ENCODE measurements at regions not wholly inside any gene's neighbourhood (a gene's known extent, or its start where the extent isn't known, plus 50 kb on each side); places are given as distances from the start of the nearest gene placed in this dataset.

DNA sequence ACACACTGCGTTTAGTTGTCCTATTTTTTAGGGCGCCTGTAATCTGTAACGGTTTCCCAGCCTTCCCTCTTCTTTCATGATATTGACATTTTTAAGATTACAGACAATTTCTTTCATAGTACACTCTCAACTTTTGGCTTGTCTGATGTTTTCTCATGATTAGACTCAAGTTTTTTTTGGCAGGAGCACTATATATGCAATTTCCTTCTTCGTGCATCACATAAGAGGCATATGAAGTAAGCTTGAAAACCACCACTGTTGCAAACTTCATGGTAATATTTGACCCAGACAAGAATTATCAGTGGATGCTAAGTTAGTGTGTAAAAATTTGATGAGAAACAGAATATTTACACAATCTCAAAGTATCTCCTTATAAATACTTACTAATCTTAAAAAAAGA, 119.2 kb upstream of the CMC1 start:
- H3K4me1 ChIP-seq (ENCODE audit: control insufficient read depth in 1 of 2, insufficient read depth in 2 of 2, low read length in 2 of 2): no peaks in the 10 kb centered on the region
- H3K4me3 ChIP-seq (replicated peaks in 1 of 3; ENCODE audit: low read depth in 2 of 3, low read length in 3 of 3): no peak overlapping the region
- H3K27ac Mint-ChIP-seq: no peak overlapping the region
- H2AFZ ChIP-seq (ENCODE audit: insufficient read depth, low read depth, low read length, poor library complexity, severe bottlenecking): no peak overlapping the region
- intact Hi-C loops (cut with micrococcal nuclease): no loop called here
- no peaks in the 10 kb centered on the region for H3K9me3 ChIP-seq (replicated peaks in 1 of 2; ENCODE audit: control insufficient read depth in 1 of 2, insufficient read depth in 1 of 2, low read length in 2 of 2)
- H3K36me3 ChIP-seq (replicated peaks in 1 of 2; ENCODE audit: control insufficient read depth in 1 of 2, insufficient read depth in 2 of 2, low read length in 2 of 2): no peaks in the 10 kb centered on the region
- no peak overlapping the region for H3K4me3 Mint-ChIP-seq
- H3K9ac ChIP-seq (ENCODE audit: insufficient read depth, low read length, poor library complexity, severe bottlenecking): no peak overlapping the region
- H3K27me3 ChIP-seq (ENCODE audit: control insufficient read depth in 2 of 2, insufficient read depth in 2 of 2, low read length in 2 of 2): no peaks in the 10 kb centered on the region
- 80% methylated on average over 2 of the region's 4 CpGs for WGBS (ENCODE audit: insufficient coverage)
- H3K4me1 Mint-ChIP-seq: no peaks in the 10 kb centered on the region
- no peak overlapping the region for H3K4me2 ChIP-seq (replicated peaks; ENCODE audit: extremely low read depth, low read length, poor library complexity, severe bottlenecking)
- DNase-seq: no peak
- H3K9me3 Mint-ChIP-seq: peaks cover 0 to 2% (median 0%) of the 10 kb centered on the region in 7 donors
- TF ChIP-seq, protein P1, sequence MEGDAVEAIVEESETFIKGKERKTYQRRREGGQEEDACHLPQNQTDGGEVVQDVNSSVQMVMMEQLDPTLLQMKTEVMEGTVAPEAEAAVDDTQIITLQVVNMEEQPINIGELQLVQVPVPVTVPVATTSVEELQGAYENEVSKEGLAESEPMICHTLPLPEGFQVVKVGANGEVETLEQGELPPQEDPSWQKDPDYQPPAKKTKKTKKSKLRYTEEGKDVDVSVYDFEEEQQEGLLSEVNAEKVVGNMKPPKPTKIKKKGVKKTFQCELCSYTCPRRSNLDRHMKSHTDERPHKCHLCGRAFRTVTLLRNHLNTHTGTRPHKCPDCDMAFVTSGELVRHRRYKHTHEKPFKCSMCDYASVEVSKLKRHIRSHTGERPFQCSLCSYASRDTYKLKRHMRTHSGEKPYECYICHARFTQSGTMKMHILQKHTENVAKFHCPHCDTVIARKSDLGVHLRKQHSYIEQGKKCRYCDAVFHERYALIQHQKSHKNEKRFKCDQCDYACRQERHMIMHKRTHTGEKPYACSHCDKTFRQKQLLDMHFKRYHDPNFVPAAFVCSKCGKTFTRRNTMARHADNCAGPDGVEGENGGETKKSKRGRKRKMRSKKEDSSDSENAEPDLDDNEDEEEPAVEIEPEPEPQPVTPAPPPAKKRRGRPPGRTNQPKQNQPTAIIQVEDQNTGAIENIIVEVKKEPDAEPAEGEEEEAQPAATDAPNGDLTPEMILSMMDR (IDR thresholded peaks at IDR 0.05): no peak
- H4K20me1 ChIP-seq (ENCODE audit: insufficient read depth, low read length): no peaks in the 10 kb centered on the region
- H3K27ac ChIP-seq (ENCODE audit: low read depth in 1 of 2, low read length in 2 of 2): no peak overlapping the region
- no peaks in the 10 kb centered on the region for H3K36me3 Mint-ChIP-seq
- H3K79me2 ChIP-seq (ENCODE audit: insufficient read depth, low read length): no peaks in the 10 kb centered on the region
- H3K27me3 Mint-ChIP-seq (ENCODE audit: low read depth in 3 of 3): peaks cover 0 to 2% (median 2%) of the 10 kb centered on the region in 3 donors

DNA sequence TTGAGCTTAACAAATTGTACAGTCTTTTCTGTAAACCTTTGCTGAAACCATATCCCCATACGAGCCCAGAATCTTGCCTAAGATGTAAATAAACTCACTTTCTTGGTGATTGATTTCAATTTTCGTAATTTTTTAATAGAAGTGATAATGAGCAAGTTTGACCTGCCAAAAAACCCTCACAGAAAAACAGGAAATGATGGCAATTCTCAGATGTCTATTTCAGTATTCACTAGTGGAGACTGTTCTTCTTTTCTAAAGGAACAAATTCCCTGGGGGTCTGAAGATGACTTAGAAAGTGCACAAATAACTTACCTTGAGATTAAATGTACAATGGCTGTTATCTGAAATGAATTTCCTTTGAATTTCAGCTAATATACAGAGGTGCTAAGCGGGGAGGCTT, 116.5 kb upstream of the CMC1 start:
- Histone ChIP-seq H3K79me2 (ENCODE audit: insufficient read depth, low read length) (no peaks in the 10 kb centered on the region), H3K27ac (ENCODE audit: low read depth in 1 of 2, low read length in 2 of 2) (no peak overlapping the region), H3K36me3 (replicated peaks in 1 of 2; ENCODE audit: control insufficient read depth in 1 of 2, insufficient read depth in 2 of 2, low read length in 2 of 2) (no peaks in the 10 kb centered on the region), H3K9ac (ENCODE audit: insufficient read depth, low read length, poor library complexity, severe bottlenecking) (no peak overlapping the region), H3K9me3 (replicated peaks in 1 of 2; ENCODE audit: control insufficient read depth in 1 of 2, insufficient read depth in 1 of 2, low read length in 2 of 2) (no peaks in the 10 kb centered on the region), H3K4me1 (ENCODE audit: control insufficient read depth in 1 of 2, insufficient read depth in 2 of 2, low read length in 2 of 2) (no peaks in the 10 kb centered on the region), H3K27me3 (ENCODE audit: control insufficient read depth in 2 of 2, insufficient read depth in 2 of 2, low read length in 2 of 2) (no peaks in the 10 kb centered on the region), H2AFZ (ENCODE audit: insufficient read depth, low read depth, low read length, poor library complexity, severe bottlenecking) (no peak overlapping the region), H4K20me1 (ENCODE audit: insufficient read depth, low read length) (no peaks in the 10 kb centered on the region), H3K4me3 (replicated peaks in 1 of 3; ENCODE audit: low read depth in 2 of 3, low read length in 3 of 3) (no peak overlapping the region), H3K4me2 (replicated peaks; ENCODE audit: extremely low read depth, low read length, poor library complexity, severe bottlenecking) (no peak overlapping the region)
- H3K27me3 Mint-ChIP-seq (ENCODE audit: low read depth in 3 of 3): no peaks in the 10 kb centered on the region
- peaks cover 0 to 2% (median 0%) of the 10 kb centered on the region in 7 donors for H3K9me3 Mint-ChIP-seq
- no peaks in the 10 kb centered on the region for H3K4me1 Mint-ChIP-seq
- no peak overlapping the region for H3K27ac Mint-ChIP-seq
- TF ChIP-seq, protein P1 (IDR thresholded peaks at IDR 0.05): no peak
- no peak for DNase-seq
- intact Hi-C loops (cut with micrococcal nuclease): no loop called here
- H3K4me3 Mint-ChIP-seq: no peak overlapping the region
- H3K36me3 Mint-ChIP-seq: no peaks in the 10 kb centered on the region
- no CpG with 5 or more reads among the region's 3 CpGs for WGBS (ENCODE audit: insufficient coverage)
